SK-N-MC (cell line): ENCODE measurements at regions not wholly inside any gene's neighbourhood (a gene's known extent, or its start where the extent isn't known, plus 50 kb on each side); places are given as distances from the start of the nearest gene placed in this dataset.

Experiments used
- FOXP2 ChIP-seq: optimal IDR thresholded peaks from 2 replicates; pipeline ENCODE3; 2011; ENCODE audit warnings: mild to moderate bottlenecking, moderate library complexity; ENCODE audit not compliant: insufficient read depth; ENCODE audit errors: extremely low read length, control extremely low read depth
- POLR2AphosphoS5 ChIP-seq: IDR thresholded peaks from 2 replicates; pipeline ENCODE4 v1.6.1; 2012; ENCODE audit warnings: mild to moderate bottlenecking, low read depth, low read length, borderline replicate concordance

GRCh38 chr2:161063157-161063945 is 96.9 kb upstream of the TANK start:
- TF ChIP-seq POLR2AphosphoS5 = no peak
- no peak for TF ChIP-seq FOXP2
